HG03097 (cell line): ENCODE measurements at regions not wholly inside any gene's neighbourhood (a gene's known extent, or its start where the extent isn't known, plus 50 kb on each side); places are given as distances from the start of the nearest gene placed in this dataset.
A peak's percentile ranks its signal among the peaks of the same experiment; 100 is the strongest.

ENCODE experiments used
- ATAC-seq: cut with Tn5 transposase; IDR thresholded peaks from one replicate; pipeline ENCODE4 v1.9.1; 2021; ENCODE audit not compliant: unreplicated experiment, low FRiP score

DNA sequence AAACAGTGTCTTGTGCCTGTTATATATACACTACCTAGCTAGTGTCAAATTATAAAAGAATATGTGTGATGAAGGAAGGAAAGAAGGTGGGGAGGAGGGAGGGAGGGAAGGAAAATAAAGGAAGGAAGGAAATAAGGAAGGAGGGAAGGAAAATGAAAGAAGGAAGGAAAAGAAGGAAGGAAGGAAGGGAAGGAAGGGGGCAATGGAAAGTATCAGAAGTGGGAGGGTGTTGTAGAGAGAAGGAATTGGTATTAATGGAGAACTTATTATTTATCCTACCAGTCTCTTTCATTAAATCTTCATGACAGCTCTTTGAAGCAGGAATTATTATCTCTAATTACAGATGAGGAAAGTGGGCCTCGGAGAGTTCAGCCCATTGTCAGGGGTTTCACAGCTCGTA is 202.4 kb downstream of the SAMD5 start:
- no peak for ATAC-seq

DNA sequence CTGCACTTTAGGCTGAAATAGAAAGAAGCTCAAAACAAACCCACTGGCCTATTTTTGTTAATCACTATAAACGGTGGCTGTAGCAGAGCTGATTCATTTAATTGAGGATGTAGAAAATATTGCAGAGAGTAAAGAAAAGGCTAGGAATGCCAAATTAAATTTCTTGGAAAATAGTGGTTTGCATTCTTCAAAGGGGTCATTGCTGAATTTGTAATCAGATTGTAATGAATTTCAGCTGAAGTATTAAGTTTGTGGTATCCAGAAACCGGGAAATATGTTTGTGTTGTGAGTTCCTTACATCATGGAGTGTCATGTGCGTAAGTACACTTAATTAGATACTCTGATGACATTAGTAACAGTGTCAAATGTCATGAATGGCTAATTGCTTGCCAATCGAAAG is 203.0 kb downstream of the SAMD5 start:
- ATAC-seq: no peak

DNA sequence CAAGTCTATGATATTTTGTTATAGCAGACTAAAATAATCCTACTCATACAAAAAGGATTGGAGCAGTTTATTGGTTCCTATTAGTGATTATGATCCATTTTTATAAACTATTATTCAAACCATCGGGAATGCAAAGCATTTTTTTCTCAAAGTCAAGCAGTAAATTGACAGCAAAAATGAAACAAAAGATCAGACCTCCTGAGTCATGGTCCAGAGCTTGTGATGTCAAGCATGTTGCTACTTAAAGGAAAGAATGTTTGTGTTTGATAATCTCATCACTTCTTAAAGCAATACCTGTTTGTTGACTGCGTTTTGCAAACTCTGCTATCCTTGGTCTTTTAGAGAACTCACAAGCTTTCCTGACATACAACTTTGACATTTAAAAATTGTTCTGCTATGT is 204.4 kb downstream of the SAMD5 start:
- no peak for ATAC-seq

DNA sequence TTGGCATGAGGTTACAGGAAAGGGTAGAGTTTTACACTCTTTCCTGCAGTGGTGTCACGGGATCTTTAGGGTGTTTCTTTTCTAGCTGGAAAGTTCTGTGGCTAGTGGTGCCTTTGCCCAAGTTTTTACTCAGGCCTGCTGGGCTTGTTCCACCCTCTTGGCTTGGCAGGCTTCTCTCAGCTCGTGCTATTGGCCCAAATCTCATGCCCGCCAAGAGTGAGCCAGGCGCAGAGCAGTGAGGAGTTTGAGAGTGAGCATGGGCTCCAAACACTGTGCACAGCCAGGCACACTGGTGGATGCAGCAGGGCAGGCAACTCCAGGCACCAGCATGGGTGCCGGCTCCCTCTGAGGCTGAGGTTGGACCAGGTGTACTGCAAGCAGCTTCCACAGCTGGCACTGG is 206.5 kb downstream of the SAMD5 start:
- no peak for ATAC-seq

DNA sequence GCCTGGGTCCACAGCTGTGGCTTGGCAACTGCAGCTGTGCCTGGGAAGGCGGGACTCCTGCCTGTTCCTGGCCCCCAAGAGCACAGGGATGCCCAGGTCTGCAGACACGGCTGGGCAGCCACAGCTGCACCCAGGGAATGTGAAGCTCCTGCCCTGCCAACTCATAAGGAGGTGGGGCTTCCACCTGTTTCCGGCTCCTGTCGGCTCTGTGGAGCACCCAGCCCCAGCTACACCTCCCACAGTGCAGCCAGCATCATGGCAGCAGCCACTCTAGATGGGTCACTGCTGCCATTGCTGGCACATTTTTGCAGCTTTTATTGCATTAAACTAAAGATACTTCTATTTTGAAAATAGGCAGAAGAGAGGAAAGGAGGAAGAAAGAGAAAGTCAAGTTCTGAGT is 207.9 kb downstream of the SAMD5 start:
- no peak for ATAC-seq

DNA sequence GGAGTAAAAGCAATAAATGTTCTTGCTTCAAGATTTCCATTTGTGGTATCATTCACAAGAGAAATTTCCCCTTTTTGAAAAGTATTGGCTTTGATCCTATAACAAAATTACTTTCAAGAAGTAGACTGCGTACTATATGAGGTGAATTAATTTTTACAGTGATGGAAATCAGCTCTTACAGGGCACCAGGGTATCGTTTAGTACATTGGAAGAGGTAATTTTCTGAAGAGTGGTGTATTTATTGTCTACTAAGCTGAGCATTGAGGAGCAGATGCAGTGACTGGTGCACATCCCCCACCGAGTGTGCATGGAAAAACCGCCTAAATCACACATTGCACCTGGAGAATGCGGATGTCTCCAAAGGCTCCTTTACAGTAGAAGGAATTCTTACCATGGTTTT is 209.5 kb downstream of the SAMD5 start:
- ATAC-seq: no peak

DNA sequence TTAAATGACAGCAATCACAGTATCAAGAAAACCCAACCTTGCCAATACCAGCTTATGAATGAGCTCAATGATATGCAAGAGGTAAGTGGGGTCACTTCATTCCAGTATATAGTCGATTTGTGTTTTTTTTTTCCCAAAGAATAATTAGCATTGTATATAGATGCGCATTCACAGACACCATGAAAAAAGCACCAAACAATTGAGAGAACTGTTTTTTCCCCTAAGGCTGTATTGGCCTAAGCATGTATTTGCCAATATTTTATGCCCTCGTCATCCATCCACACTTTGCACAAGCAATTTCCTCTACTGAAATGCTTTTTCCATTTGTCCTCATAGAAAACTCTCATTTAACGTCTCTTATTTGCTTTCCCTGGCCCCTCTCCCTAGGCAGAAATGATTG is 213.7 kb downstream of the SAMD5 start:
- ATAC-seq: no peak

DNA sequence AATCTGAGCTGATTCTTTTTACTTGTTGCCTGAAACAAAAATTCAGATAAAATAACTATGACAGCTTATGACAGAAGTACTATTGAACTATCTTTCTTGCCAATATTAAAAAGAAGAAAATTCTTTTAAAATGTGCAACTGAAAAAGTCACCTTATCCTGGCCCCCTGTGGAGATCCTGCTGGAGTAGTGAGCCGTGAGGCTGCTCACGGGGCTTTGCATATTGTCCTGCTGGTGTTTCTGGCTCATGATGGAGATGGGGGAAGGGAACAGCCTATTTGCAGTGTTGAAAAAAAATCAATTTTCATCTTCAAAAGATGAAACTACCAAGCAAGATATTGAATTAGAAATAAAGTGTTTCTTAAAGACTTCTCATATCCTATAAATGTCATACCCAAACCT is 216.0 kb downstream of the SAMD5 start:
- no peak for ATAC-seq

DNA sequence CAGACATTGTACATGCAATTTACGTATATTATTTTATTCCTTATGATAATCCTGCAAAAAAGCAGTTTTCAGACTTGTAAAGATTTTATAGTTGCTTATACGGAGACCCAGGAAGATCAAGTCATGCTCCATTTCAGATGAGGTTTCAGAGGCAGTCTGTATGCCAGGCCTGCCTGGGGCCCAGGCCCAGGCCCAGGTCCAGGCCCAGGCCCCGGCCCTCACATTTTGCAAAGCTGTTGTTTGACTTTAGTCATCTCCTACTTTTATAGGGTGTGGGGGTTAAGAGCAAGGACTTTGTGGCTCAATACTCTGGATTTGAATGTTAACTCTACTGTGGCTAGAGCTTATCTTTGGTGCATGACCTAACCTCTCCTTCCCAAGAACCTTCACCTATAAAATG is 217.9 kb downstream of the SAMD5 start:
- no peak for ATAC-seq

DNA sequence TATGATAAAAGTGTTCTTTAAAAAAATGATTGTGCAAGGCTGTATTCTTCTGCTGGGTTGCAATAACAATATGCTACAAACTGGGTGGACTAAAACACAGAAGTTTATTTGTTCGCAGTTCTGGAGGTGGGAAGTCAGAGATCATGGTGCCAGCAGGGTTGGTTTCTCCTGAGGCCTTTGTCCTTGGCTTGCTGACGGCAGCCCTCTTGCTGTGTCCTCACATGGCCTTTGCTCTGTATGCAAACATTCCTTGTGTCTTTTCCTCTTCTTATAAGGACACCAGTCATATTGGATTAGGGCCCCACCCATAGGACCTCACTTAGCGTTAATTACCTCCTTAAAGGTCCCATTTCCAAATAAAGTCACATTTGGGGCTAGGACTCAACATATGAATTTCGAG is 220.4 kb downstream of the SAMD5 start:
- no peak for ATAC-seq

DNA sequence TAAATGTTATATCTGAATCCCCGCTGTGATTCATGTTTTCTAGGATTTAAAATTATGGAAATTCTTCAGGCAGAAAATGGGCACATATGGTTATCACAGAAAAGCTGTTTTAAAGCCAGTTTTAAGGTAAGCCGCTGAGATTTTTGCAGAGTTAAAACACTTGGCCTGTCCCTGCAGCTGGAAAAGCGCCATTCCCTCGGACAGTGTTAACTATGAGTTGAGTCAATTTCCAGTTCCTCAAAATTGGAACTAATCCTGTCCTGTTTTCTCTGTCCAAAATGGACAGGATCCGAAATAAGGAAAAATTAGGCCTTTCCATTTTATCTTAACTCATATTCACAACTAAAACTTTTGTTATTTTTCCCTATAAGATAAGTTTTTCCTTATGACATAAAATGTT is 225.2 kb downstream of the SAMD5 start:
- no peak for ATAC-seq

DNA sequence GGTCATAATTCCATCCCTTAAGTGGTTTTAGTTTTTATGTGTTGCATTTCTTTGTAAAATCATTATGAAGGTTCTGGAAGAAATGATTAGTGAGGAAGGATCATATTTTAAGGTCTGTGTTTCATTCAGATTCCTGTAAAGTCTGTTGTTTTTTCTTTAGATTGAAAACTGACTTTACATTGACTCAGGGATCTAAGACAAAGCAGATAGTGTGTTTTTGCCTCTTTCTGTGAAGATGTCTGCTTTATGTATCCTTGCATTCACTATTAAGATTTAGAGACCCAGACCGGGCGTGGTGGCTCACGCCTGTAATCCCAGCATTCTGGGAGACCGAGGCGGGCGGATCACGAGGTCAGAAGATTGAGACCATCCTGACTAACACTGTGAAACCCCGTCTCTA is 225.7 kb downstream of the SAMD5 start:
- no peak for ATAC-seq

DNA sequence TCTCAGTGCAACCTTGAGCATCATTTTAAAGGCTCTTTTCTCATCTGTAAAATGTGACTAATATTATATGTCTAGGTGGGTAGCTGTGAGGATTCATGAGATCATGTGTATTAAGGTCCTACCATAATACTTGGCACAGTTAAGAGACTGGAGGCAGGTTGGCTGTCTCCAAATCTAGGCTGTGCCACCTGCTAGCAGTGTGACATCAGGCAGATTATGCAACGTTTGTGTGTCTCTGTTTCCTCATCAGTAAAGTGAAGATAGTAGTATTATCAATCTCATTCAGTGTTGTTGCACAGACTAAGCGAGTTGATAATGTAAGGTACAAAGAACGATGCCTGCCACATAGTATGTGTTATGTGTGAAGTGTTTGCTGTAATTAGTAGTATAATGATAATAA is 227.4 kb downstream of the SAMD5 start:
- ATAC-seq: no peak

DNA sequence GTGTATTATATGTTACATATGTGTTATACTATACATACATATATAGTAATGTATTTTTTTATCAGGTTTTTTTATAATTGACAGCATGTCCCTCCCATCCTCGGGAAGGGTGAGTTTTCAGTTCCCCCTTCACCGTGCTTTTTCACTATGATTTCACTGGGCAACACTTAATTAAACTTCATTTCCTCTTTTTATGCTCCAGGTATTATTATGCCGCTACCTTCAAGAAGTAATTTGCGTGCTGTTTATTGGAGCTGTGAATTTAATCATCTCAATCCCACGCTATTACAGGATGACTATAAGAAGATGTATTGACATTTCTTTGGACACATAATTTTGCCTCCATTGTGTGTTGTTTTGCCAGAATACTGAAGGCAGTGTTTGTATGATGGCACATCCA is 228.6 kb downstream of the SAMD5 start:
- ATAC-seq: no peak

DNA sequence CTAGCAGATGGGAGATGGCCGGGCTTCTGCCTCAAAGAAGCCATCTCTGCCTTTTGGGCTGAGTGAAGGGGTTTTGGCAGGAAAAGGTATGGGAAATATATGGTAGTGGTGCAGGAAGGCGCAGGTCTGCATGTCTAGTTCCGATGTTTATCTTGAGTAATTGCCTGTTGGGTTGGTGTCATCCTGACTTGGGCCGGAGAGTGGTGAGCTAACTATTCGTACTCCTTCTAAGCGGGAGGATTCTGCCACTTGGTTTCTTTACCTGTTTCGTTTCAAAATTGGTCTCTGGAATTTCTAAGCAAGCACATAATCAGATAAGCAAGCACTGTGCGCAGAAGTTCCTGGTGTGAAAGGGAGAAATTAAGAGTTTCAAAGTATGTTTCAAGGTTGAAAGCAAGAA is 229.6 kb downstream of the SAMD5 start:
- ATAC-seq: no peak

DNA sequence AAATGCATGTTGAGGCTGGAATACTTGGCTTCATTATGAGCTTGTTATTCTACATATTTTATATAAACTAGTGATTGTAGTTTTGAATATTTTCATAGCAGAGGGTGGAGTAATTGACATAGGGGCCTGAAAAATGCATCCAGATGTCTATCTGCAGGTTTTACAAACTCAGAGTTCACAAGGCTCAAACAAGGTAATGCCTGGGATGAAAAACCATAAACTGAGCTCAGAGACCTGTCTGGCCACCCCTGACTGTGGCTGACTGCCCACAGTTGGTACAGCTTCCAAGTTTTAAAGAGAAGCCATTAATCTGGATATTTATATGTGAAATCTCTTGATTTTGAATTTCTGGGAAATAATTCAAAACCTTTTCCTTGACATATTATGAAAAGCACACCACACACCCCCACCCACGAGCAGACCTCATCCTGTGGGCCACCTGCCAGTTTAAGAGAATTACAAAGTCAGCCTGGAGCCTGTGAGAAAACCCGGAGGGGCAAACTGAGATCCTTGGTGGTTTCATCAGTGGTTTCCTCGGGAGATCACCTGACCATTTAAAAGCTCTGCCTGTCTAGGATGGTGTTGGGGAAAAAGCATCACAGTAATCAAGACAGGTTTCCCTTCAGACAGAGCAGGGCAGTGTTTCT is 230.1 kb downstream of the SAMD5 start:
- ATAC-seq: peak; percentile 80

DNA sequence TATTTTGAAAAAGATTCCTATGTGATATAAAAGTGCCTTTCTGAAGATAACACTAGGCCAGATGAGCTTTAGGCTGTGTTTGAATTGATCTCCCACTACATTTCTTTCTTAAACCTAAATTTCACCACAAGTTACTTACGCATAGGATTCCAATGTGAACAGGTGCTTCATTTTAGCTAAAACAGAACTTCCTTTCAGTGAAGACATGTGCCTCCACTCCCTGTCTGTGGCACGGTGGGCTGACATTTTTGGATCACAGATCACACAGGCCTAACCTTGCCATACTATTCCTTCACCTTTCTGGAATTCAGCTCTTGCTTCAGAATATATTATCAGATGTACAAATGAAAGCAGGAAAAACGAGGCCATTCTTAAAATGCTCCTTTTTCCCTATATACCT is 231.8 kb downstream of the SAMD5 start:
- no peak for ATAC-seq

DNA sequence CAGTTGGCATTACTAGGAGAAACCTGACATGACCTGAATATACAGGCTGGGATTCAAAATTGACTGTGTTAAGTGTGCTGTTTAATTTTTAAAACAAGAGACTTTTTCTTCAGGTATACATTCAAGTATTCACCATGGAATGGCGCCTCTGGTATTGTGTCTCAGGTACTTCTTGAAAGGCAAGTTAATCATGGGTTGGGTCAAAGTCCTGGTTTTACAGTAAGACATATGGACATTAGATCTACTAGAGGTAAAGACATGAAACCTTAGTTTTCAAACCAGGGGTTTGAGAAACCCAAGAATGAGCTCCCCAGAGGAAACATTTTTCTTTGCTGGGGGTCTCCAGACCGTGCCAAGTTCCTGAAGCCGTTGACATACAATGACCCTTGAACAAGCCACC is 232.4 kb downstream of the SAMD5 start:
- ATAC-seq: no peak

DNA sequence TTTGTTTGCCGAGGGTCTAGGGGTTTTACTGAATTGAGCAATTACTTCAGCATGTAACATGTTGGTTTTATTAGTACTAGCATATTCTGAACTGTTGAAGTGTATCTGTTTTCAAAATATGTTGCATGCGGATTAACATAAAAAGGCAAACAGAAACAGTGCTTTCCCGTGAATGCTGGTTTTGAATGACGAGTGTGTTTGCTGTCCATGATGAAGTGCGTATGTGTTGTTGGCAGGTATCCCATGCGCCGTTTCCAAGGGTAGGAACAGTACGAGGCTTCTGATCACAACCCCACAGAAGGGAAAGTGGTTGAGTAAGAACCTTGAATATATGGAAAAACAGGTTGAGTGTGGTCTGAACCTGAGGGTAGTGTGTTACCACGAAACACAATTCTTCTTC is 232.9 kb downstream of the SAMD5 start:
- ATAC-seq: no peak

DNA sequence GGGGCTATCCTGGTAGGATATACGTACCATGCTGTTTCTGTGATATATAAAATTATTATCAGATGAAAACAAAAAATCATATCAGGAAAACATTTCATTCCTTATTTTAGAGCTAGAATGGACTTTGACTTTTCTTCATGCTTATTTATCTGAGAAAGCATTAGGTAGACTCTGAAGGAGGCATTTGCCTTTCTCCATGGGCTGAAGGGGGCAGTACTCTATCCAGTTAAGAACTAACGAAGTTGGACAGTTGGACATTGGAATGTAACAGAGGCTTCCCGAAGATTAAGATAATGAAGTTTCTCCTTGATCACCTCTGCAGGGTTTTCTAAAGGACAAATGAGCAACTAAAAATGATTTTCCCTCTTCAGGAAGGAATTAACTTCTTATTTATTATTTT is 233.9 kb downstream of the SAMD5 start:
- ATAC-seq: no peak

DNA sequence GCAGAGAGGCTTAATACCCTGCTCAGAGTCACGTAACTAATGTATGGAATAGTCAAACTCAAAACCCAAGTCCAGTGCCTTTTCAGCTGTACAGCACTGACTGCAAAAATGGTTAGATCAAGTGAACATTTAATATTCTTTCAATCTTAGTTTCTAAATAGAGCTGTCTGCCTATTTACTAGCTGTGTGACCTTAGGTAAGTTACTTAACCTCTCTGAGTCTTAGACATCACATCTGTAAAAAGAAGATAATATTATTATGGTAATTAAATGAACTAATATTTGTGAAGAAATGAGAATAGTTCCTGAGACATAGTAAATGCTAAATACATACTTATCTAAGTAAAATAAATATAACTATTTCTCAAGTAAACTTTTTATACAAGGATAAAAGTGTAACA is 235.5 kb downstream of the SAMD5 start:
- no peak for ATAC-seq

DNA sequence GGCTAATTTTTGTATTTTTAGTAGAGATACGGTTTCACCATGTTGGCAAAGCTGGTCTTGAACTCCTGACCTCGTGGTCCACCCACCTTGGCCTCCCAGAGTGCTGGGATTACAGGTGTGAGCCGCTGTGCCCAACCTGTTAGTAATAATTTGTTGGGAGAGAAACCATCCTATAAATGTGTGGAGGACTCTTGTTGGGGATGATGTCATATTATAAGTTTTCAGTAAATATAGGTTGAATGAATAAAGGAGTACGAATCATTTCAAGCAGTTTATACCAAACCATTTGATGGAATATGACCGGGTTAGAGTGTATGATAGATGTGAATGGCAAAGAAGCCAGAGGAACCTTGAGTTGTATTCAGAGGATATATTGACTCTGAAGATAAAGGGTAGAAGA is 240.8 kb downstream of the SAMD5 start:
- no peak for ATAC-seq

DNA sequence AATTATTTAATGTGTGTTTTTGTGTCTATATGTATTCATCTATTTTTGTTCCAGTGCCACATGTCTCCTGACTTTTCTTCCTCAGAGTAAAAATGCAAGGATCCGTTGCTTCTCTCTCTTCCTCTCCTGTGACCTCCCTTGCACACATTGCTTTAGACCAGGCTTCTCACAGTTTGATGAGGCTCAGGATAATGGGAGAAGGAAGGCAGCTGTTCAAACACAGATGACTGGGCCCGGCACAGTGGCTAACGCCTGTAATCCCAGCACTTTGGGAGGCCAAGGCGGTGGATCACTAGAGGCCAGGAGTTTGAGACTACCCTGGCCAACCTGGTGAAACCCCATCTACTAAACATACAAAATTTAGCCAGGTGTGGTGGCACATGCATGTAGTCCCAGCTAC is 241.9 kb downstream of the SAMD5 start:
- no peak for ATAC-seq
